ENCODE measurements at regions not wholly inside any gene's neighbourhood (a gene's known extent, or its start where the extent isn't known, plus 50 kb on each side); places are given as distances from the start of the nearest gene placed in this dataset.

GRCh38 chr2:180307096-180307495 is 300.0 kb upstream of the CWC22 start:
- TF ChIP-seq GATA2 (IDR thresholded peaks at IDR 0.05; ENCODE audit: low read depth, low read length) (no peak), GATA3 (IDR thresholded peaks at IDR 0.05; ENCODE audit: low read depth, low read length) (no peak)
